ENCODE measurements at regions not wholly inside any gene's neighbourhood (a gene's known extent, or its start where the extent isn't known, plus 50 kb on each side); places are given as distances from the start of the nearest gene placed in this dataset.
"Not testable (repeated sequence)": the region's sequence is repeated elsewhere in the genome, so short reads cannot be mapped to it uniquely, and the experiment has no call there.

GRCh38 chr3:22843854-22844253 lies 359.3 kb upstream of the UBE2E2 start:
- H3K9me3 ChIP-seq (ENCODE audit: control insufficient read depth, insufficient read depth, low read depth, low read length), result no peaks in the 10 kb centered on the region
- TF ChIP-seq ZNF19 (tag by site-specific recombination; IDR thresholded peaks at IDR 0.05; ENCODE audit: low read depth) (no peak), ZNF223 (tag by site-specific recombination; IDR thresholded peaks at IDR 0.05) (no peak), YY2 (tag by site-specific recombination; IDR thresholded peaks at IDR 0.05) (no peak), ZNF791 (tag by site-specific recombination; IDR thresholded peaks at IDR 0.05) (no peak), ZNF146 (tag by site-specific recombination; IDR thresholded peaks at IDR 0.05) (no peak), GLI2 (tag by site-specific recombination; IDR thresholded peaks at IDR 0.05; ENCODE audit: borderline replicate concordance, low read depth) (no peak), ZNF785 (tag by site-specific recombination; IDR thresholded peaks at IDR 0.05) (no peak)
- no peaks in the 10 kb centered on the region for H3K36me3 ChIP-seq (ENCODE audit: control insufficient read depth in 2 of 2, insufficient read depth in 1 of 2, low read length in 2 of 2)
- no peak overlapping the region for H3K4me3 ChIP-seq (ENCODE audit: low read depth, low read length)
- no peak overlapping the region for H3K27ac ChIP-seq (ENCODE audit: extremely low read depth, low read depth, low read length)
- ChIA-PET CTCF (no interaction called here), POLR2A (no interaction called here)
- H3K4me1 ChIP-seq (ENCODE audit: control insufficient read depth, insufficient read depth, low read length), result no peaks in the 10 kb centered on the region

- ChIA-PET CTCF (no interaction called here), POLR2A (no interaction called here)
- no peaks in the 10 kb centered on the region for H3K36me3 ChIP-seq (ENCODE audit: control insufficient read depth in 2 of 2, insufficient read depth in 1 of 2, low read length in 2 of 2)
- no peaks in the 10 kb centered on the region for H3K9me3 ChIP-seq (ENCODE audit: control insufficient read depth, insufficient read depth, low read depth, low read length)
- no peaks in the 10 kb centered on the region for H3K4me1 ChIP-seq (ENCODE audit: control insufficient read depth, insufficient read depth, low read length)
- H3K4me3 ChIP-seq (ENCODE audit: low read depth, low read length), result no peak overlapping the region
- no peak overlapping the region for H3K27ac ChIP-seq (ENCODE audit: extremely low read depth, low read depth, low read length)
- TF ChIP-seq ZNF664 (tag by site-specific recombination; IDR thresholded peaks at IDR 0.05) (no peak), ZNF555 (tag by site-specific recombination; conservative IDR thresholded peaks at IDR 0.05) (no peak), ZNF621 (tag by site-specific recombination; IDR thresholded peaks at IDR 0.05) (no peak), HOXA7 (CRISPR knock-in tag; IDR thresholded peaks at IDR 0.05; ENCODE audit: borderline replicate concordance) (no peak), ZNF677 (tag by site-specific recombination; IDR thresholded peaks at IDR 0.05) (no peak), ZNF157 (tag by site-specific recombination; IDR thresholded peaks at IDR 0.05) (no peak), ZNF311 (tag by site-specific recombination; IDR thresholded peaks at IDR 0.05; ENCODE audit: borderline replicate concordance) (no peak), ZNF791 (tag by site-specific recombination; IDR thresholded peaks at IDR 0.05) (no peak), ZBTB8A (tag by site-specific recombination; IDR thresholded peaks at IDR 0.05) (no peak), ZSCAN30 (tag by site-specific recombination; IDR thresholded peaks at IDR 0.05) (no peak), ZNF266 (tag by site-specific recombination; IDR thresholded peaks at IDR 0.05; ENCODE audit: low read depth) (no peak), ZNF18 (tag by site-specific recombination; IDR thresholded peaks at IDR 0.05) (no peak), HOXD13 (CRISPR knock-in tag; IDR thresholded peaks at IDR 0.05; ENCODE audit: borderline replicate concordance) (no peak), ZBTB17 (tag by site-specific recombination; IDR thresholded peaks at IDR 0.05) (no peak), KLF7 (tag by site-specific recombination; IDR thresholded peaks at IDR 0.05; ENCODE audit: borderline replicate concordance) (no peak), ZBTB7A (tag by site-specific recombination; IDR thresholded peaks at IDR 0.05; ENCODE audit: low read depth) (no peak)
These were observed 356.6 kb upstream of the UBE2E2 start for GRCh38 chr3:22846566-22846965.

- POLR2A ChIA-PET; H3K4me1 ChIP-seq (ENCODE audit: control insufficient read depth, insufficient read depth, low read length); H3K9me3 ChIP-seq (ENCODE audit: control insufficient read depth, insufficient read depth, low read depth, low read length); H3K36me3 ChIP-seq (ENCODE audit: control insufficient read depth in 2 of 2, insufficient read depth in 1 of 2, low read length in 2 of 2); H3K27ac ChIP-seq (ENCODE audit: extremely low read depth, low read depth, low read length); H3K4me3 ChIP-seq (ENCODE audit: low read depth, low read length): not testable (repeated sequence)
- CTCF ChIA-PET, result interaction anchor here (0.7 kb wide), 1 partner anchor 169 kb away, joined by 4 read pairs; no protein-coding TSS in a partner anchor
- peak; percentile 61 for TF ChIP-seq ZNF555 (tag by site-specific recombination; conservative IDR thresholded peaks at IDR 0.05)
- peak; percentile 25; the same call in 1 of the 2 replicates for TF ChIP-seq REST (tag by site-specific recombination; IDR thresholded peaks at IDR 0.05)
- peak; percentile 76 for TF ChIP-seq ZNF518A (tag by site-specific recombination; conservative IDR thresholded peaks at IDR 0.05; ENCODE audit: low read depth)
- TF ChIP-seq ZBTB8A (tag by site-specific recombination; IDR thresholded peaks at IDR 0.05), result peak; percentile 48; the same call in 1 of the 2 replicates
These were observed 353.5 kb upstream of the UBE2E2 start for GRCh38 chr3:22849583-22849982.

Data from HEK293 (cell line).